Psoas muscle (tissue), 7 donors: ENCODE measurements at regions not wholly inside any gene's neighbourhood (a gene's known extent, or its start where the extent isn't known, plus 50 kb on each side); places are given as distances from the start of the nearest gene placed in this dataset.

ENCODE experiments used
- ATAC-seq, 4 donors: fragments of 200-7000 bp; cut with Tn5 transposase; one replicate each; pipeline ENCODE4 v1.9.1; 2020; ENCODE audit warnings: moderate library complexity in 3 of 4, mild to moderate bottlenecking in 2 of 4
- DNase-seq, 2 donors: peaks; one replicate each; pipeline ENCODE4 v3.0.0-alpha.2; 2020
- H3K27ac ChIP-seq: fragments of 200-600 bp; one replicate; pipeline ENCODE4 v1.8.0; 2022
- H3K27me3 ChIP-seq, 3 donors: fragments of 200-600 bp in 1 of 3; one replicate each; pipeline versions ENCODE4 v1.6.1 to v1.8.0; 2013 to 2022; ENCODE audit warnings: low read length in 2 of 3, mild to moderate bottlenecking in 2 of 3, moderate library complexity in 1 of 3; ENCODE audit not compliant: insufficient read depth in 3 of 3
- H3K36me3 ChIP-seq, 2 donors: fragments of 200-600 bp in 1 of 2; one replicate each; pipeline versions ENCODE4 v1.6.1 to v1.8.0; 2013 to 2022; ENCODE audit warnings: low read depth in 1 of 2, mild to moderate bottlenecking in 1 of 2, moderate library complexity in 1 of 2; ENCODE audit not compliant: insufficient read depth in 1 of 2
- H3K4me1 ChIP-seq: fragments of 200-600 bp; one replicate; pipeline ENCODE4 v1.8.0; 2022
- H3K4me3 ChIP-seq: fragments of 200-600 bp; one replicate; pipeline ENCODE4 v1.8.0; 2022; ENCODE audit warnings: mild to moderate bottlenecking
- H3K9me3 ChIP-seq: fragments of 200-600 bp; one replicate; pipeline ENCODE4 v1.8.0; 2022
- WGBS, 3 donors: extraction: QIAGEN DNeasy Blood & Tissue Kit; methylation state at CpG; one replicate each; pipeline versions ENCODE4 v1.1.6 to v1.1.7; 2013; 5-methylcytosine and 5-hydroxymethylcytosine counted together
- intact Hi-C, 2 donors: fragments of 100-400 bp; cut with DNase I; formaldehyde crosslinking; loops; one replicate each; pipeline versions ENCODE4 v1.11.0 to v1.14.2; 2022
- TF ChIP-seq, protein P1 (sequence below): fragments of 200-600 bp; IDR thresholded peaks from one replicate; pipeline ENCODE4 v1.8.0; 2022; ENCODE audit warnings: antibody characterized with exemption
- donor health status: healthy with polysubstance abuse.
- donor health status: DM: no; HTN: no; CAD: no; lungs with moderate emphysema.
- donor health status: Bipolar disorder and iron deficiency.
- donor health status: healthy.
- donor health status: DM: yes; HTN: yes; CAD: no.
- donor health status: DM: no; HTN: no; CAD: no.
- donor health status: DM: yes; HTN: yes; CAD: no.

DNA sequence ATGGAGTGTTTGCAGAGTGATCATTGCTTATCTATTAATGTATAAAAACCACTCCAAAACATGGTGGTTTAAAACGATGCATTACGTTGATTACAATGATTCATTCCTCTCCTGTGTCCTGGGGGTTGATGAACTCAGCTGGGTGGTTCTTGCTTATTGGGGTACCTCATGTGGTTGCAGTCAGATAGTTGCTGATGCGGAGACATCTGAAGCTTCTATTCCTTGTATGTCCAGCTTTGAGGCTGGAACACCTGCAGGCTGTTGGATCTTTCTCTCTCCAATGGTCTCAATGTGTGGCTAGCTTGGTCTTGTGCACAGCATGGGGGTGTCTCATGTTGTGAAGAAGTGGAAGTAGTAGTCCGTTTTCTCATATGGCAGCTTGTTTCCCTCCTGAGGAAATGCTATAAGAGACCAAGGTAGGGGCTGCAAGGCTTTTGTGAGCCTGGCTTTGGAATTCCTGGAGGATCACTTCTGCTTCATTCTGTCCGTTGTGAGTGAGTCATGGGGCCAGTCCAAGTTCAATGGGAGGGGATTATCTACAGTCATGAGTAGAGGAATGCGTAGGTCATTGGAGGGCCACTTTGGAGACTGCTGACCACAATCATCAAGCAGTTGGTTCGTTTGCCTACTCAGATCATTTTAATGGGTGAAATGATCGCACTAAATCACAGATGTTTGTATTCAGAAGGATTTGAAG is 601.0 kb downstream of the SLC4A3 start:
- no peak overlapping the region for H3K27ac ChIP-seq
- H3K36me3 ChIP-seq, result no peaks in the 10 kb centered on the region
- TF ChIP-seq, protein P1, sequence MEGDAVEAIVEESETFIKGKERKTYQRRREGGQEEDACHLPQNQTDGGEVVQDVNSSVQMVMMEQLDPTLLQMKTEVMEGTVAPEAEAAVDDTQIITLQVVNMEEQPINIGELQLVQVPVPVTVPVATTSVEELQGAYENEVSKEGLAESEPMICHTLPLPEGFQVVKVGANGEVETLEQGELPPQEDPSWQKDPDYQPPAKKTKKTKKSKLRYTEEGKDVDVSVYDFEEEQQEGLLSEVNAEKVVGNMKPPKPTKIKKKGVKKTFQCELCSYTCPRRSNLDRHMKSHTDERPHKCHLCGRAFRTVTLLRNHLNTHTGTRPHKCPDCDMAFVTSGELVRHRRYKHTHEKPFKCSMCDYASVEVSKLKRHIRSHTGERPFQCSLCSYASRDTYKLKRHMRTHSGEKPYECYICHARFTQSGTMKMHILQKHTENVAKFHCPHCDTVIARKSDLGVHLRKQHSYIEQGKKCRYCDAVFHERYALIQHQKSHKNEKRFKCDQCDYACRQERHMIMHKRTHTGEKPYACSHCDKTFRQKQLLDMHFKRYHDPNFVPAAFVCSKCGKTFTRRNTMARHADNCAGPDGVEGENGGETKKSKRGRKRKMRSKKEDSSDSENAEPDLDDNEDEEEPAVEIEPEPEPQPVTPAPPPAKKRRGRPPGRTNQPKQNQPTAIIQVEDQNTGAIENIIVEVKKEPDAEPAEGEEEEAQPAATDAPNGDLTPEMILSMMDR, result no peak
- no peaks in the 10 kb centered on the region for H3K4me1 ChIP-seq
- DNase-seq (no peak), ATAC-seq (no peak)
- H3K27me3 ChIP-seq, result no peaks in the 10 kb centered on the region
- no peaks in the 10 kb centered on the region for H3K9me3 ChIP-seq
- intact Hi-C loops, result no loop called here
- no peak overlapping the region for H3K4me3 ChIP-seq
- WGBS, 3 donors, result 64 to 76% (median 67%) methylated on average over 8 of the region's 8 CpGs

DNA sequence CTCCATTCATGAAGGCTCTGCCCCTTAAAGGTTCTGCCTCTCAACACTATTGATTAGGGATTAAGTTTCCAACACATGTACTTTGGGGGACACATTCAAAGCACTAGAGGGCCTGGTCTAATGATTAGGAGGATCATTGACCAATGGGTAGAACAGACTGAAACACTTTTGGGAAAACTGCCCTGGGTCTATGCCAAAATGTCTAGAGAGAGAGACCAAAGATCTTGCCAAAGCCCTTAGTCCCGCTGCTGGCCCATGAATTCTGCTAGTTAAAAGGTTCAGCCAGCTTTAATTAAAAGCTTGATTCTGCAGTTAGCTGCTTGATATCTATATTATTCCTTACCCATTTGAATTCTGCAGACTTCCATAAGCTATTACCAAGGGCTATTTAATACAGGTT is 613.2 kb downstream of the SLC4A3 start:
- DNase-seq (no peak), ATAC-seq (no peak)
- 24 to 76% (median 27%) methylated on average over 1 of the region's 1 CpG for WGBS, 3 donors
- Histone ChIP-seq H3K4me1 (no peaks in the 10 kb centered on the region), H3K27ac (no peak overlapping the region), H3K9me3 (no peaks in the 10 kb centered on the region), H3K27me3 (no peaks in the 10 kb centered on the region), H3K36me3 (no peaks in the 10 kb centered on the region), H3K4me3 (no peak overlapping the region)
- TF ChIP-seq, protein P1, result no peak
- intact Hi-C loops, result no loop called here

DNA sequence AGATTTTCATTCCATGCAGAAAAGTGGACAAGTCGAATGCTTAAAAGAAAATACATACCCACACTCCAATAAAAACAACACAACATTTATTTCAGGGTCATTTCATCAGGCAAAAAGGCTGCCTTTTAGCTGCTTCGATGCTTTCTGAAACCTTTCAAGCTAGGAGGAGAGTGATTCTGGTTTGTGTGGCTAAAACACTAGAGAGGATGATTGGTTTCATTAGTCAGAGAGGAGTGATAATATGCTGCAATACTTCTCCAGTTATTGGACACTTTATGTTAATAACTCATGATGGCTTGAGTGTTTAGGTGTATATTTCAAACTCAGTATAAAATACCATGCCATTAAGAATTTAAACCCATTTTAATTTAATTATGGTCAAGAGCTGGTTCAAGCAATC is 614.0 kb downstream of the SLC4A3 start:
- H3K4me3 ChIP-seq, result no peak overlapping the region
- H3K27me3 ChIP-seq, result no peaks in the 10 kb centered on the region
- TF ChIP-seq, protein P1, result no peak
- 42 to 56% (median 43%) methylated on average over 2 of the region's 2 CpGs for WGBS, 3 donors
- H3K27ac ChIP-seq, result no peak overlapping the region
- intact Hi-C loops, result no loop called here
- H3K9me3 ChIP-seq, result no peaks in the 10 kb centered on the region
- H3K36me3 ChIP-seq, result no peaks in the 10 kb centered on the region
- no peaks in the 10 kb centered on the region for H3K4me1 ChIP-seq
- DNase-seq (no peak), ATAC-seq (no peak)

DNA sequence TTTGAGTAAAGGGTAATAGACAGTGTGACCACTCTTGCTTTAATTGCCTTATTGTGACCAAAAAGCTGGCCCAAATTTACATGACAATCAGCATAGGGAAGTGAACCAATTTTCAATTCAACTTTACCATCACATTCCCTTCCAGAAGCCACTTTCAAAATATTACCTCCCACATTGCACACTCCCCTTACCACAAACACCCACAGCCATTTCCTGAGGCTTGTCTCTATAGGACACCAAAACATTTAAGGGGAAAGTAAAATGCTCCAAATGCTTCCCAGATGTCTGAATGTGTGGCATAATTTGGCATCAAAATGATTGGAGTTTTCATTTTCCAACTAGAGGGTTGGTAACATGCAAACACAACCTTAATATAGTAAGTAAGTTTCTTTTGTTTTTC is 616.1 kb downstream of the SLC4A3 start:
- intact Hi-C loops, result no loop called here
- H3K27me3 ChIP-seq, result no peaks in the 10 kb centered on the region
- TF ChIP-seq, protein P1, result no peak
- no peak overlapping the region for H3K4me3 ChIP-seq
- no peaks in the 10 kb centered on the region for H3K36me3 ChIP-seq
- no peak overlapping the region for H3K27ac ChIP-seq
- no peaks in the 10 kb centered on the region for H3K4me1 ChIP-seq
- no peak for ATAC-seq
- H3K9me3 ChIP-seq, result no peaks in the 10 kb centered on the region
- DNase-seq, result no peak

DNA sequence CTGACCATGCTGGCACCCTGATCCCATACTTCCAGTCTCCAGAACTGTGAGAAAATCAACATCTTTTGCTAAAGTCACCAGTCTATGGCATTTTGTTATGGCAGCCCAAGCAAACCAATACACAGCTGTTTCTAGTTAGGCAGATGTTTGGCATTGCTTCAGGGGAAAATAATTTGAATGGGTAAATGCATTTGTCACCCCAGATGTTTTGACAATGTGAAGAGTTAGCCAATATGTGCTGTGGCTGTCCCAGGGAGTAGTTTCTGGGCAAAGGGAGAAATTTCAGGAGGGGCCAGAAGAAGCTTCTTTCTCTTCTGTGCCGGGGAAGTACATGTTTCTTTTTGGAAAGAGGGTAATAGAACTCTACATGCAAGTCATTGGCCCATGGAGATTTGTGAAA is 619.0 kb downstream of the SLC4A3 start:
- 26 to 33% (median 31%) methylated on average over 1 of the region's 1 CpG for WGBS, 3 donors
- Histone ChIP-seq H3K9me3 (no peaks in the 10 kb centered on the region), H3K4me3 (no peak overlapping the region), H3K4me1 (no peaks in the 10 kb centered on the region), H3K27ac (no peak overlapping the region), H3K27me3 (no peaks in the 10 kb centered on the region), H3K36me3 (no peaks in the 10 kb centered on the region)
- ATAC-seq, result no peak
- no peak for DNase-seq
- TF ChIP-seq, protein P1, result no peak
- intact Hi-C loops, result no loop called here
